Neural progenitor cell (in vitro differentiated cells): ENCODE measurements at regions not wholly inside any gene's neighbourhood (a gene's known extent, or its start where the extent isn't known, plus 50 kb on each side); places are given as distances from the start of the nearest gene placed in this dataset.

Experiments used
- EZH2 ChIP-seq: fragments of 200-600 bp; sonication (generic); IDR thresholded peaks from 2 replicates; pipeline ENCODE4 v1.6.1; 2017; ENCODE audit warnings: antibody characterized with exemption, mild to moderate bottlenecking, moderate library complexity
- EZH2phosphoT487 ChIP-seq: fragments of 200-600 bp; sonication (generic); IDR thresholded peaks from 2 replicates; pipeline ENCODE4 v1.6.1; 2017; ENCODE audit warnings: antibody characterized with exemption
- TF ChIP-seq, protein P1 (sequence below): fragments of 200-600 bp; sonication (generic); IDR thresholded peaks from 2 replicates; pipeline ENCODE4 v1.5.1; 2017; ENCODE audit warnings: antibody characterized with exemption, mild to moderate bottlenecking

DNA sequence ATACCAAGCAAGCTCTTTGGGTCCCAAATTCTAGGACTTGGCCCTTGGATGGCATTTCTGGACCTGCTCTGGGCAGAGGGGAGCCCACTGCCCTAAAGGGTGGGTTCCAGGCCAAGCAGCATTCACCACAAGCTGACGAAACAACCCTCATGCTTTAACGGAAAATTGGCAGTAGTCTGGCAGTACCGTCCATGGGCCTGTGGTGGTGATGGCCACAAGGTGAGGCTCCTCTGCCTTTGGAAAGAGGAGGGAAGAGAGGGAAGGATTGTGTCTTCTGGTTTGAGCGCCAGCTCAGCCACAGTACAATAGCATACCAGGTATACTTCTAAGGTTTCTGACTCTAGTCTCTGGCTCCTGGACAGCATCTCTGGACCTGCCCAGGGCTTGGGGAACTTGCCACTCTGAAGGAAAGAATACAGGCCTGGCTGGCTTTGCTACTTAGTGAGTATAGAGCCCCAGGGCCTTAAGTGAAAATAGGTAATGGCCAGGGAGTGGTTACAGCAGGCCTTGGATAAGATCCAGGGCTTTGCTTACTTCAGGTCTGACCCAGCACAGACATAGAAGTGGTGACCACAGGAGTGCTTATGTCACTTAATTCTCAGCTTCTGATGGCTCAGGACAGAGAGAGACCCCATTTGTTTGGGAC is 595.5 kb downstream of the LMO7 start:
- TF ChIP-seq EZH2 (no peak), EZH2phosphoT487 (no peak)
- TF ChIP-seq, protein P1, sequence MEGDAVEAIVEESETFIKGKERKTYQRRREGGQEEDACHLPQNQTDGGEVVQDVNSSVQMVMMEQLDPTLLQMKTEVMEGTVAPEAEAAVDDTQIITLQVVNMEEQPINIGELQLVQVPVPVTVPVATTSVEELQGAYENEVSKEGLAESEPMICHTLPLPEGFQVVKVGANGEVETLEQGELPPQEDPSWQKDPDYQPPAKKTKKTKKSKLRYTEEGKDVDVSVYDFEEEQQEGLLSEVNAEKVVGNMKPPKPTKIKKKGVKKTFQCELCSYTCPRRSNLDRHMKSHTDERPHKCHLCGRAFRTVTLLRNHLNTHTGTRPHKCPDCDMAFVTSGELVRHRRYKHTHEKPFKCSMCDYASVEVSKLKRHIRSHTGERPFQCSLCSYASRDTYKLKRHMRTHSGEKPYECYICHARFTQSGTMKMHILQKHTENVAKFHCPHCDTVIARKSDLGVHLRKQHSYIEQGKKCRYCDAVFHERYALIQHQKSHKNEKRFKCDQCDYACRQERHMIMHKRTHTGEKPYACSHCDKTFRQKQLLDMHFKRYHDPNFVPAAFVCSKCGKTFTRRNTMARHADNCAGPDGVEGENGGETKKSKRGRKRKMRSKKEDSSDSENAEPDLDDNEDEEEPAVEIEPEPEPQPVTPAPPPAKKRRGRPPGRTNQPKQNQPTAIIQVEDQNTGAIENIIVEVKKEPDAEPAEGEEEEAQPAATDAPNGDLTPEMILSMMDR: no peak
